ENCODE measurements at regions not wholly inside any gene's neighbourhood (a gene's known extent, or its start where the extent isn't known, plus 50 kb on each side); places are given as distances from the start of the nearest gene placed in this dataset.

- TF ChIP-seq ATF3 (CRISPR knock-in tag; conservative IDR thresholded peaks at IDR 0.05) (no peak), TP53 (CRISPR knock-in tag; IDR thresholded peaks at IDR 0.05) (no peak), ZNF671 (CRISPR knock-in tag; IDR thresholded peaks at IDR 0.05) (no peak), ZBTB43 (CRISPR knock-in tag; IDR thresholded peaks at IDR 0.05) (no peak)
Measured at GRCh38 chr5:167205881-167206280, 1085.6 kb upstream of the WWC1 start (continued).

GRCh38 chr5:167207081-167207480 is 1084.4 kb upstream of the WWC1 start:
- Mint-ChIP-seq H3K36me3 (no peaks in the 10 kb centered on the region), H3K27ac (no peak overlapping the region), H3K27me3 (ENCODE audit: low read depth) (no peaks in the 10 kb centered on the region), H3K9me3 (peaks cover 11% of the 10 kb centered on the region), H3K4me1 (peaks cover 6% of the 10 kb centered on the region), H3K4me3 (no peak overlapping the region)
- ATAC-seq: no peak
- DNase-seq (ENCODE audit: low spot score): no peak
- ChIA-PET POLR2A (no interaction called here), CTCF (no interaction called here)
- TF ChIP-seq CDX4 (CRISPR knock-in tag; IDR thresholded peaks at IDR 0.05; ENCODE audit: borderline replicate concordance) (no peak), TP53 (CRISPR knock-in tag; IDR thresholded peaks at IDR 0.05) (no peak), HMGA2 (CRISPR knock-in tag; IDR thresholded peaks at IDR 0.05) (no peak)

GRCh38 chr5:167208911-167209310 is 1082.5 kb upstream of the WWC1 start:
- Mint-ChIP-seq H3K4me1 (peaks cover 6% of the 10 kb centered on the region), H3K4me3 (no peak overlapping the region), H3K9me3 (peaks cover 11% of the 10 kb centered on the region), H3K36me3 (no peaks in the 10 kb centered on the region), H3K27ac (no peak overlapping the region), H3K27me3 (ENCODE audit: low read depth) (no peaks in the 10 kb centered on the region)
- CTCF ChIA-PET: no interaction called here
- TF ChIP-seq ZNF671 (CRISPR knock-in tag; IDR thresholded peaks at IDR 0.05) (no peak), ATF2 (CRISPR knock-in tag; IDR thresholded peaks at IDR 0.05; ENCODE audit: borderline replicate concordance, low read depth) (no peak), NR3C1 (CRISPR knock-in tag; conservative IDR thresholded peaks at IDR 0.05; ENCODE audit: low read depth) (no peak), TEAD4 (CRISPR knock-in tag; IDR thresholded peaks at IDR 0.05) (no peak), ATF3 (CRISPR knock-in tag; conservative IDR thresholded peaks at IDR 0.05) (no peak), JAZF1 (CRISPR knock-in tag; IDR thresholded peaks at IDR 0.05) (no peak), ETV6 (CRISPR knock-in tag; IDR thresholded peaks at IDR 0.05) (no peak), GRHL2 (CRISPR knock-in tag; IDR thresholded peaks at IDR 0.05; ENCODE audit: insufficient replicate concordance, severe bottlenecking) (no peak), E2F1 (CRISPR knock-in tag; IDR thresholded peaks at IDR 0.05) (no peak), ZNF121 (CRISPR knock-in tag; IDR thresholded peaks at IDR 0.05) (no peak), SMAD4 (CRISPR knock-in tag; IDR thresholded peaks at IDR 0.05) (no peak), ZNF317 (CRISPR knock-in tag; IDR thresholded peaks at IDR 0.05; ENCODE audit: borderline replicate concordance, low read depth) (no peak), USF2 (CRISPR knock-in tag; IDR thresholded peaks at IDR 0.05) (no peak), TCF7 (CRISPR knock-in tag; IDR thresholded peaks at IDR 0.05; ENCODE audit: low read depth) (no peak), SMAD3 (CRISPR knock-in tag; IDR thresholded peaks at IDR 0.05; ENCODE audit: borderline replicate concordance) (no peak), TEAD1 (CRISPR knock-in tag; IDR thresholded peaks at IDR 0.05) (no peak), ZNF232 (CRISPR knock-in tag; IDR thresholded peaks at IDR 0.05) (no peak), KAT7 (CRISPR knock-in tag; IDR thresholded peaks at IDR 0.05; ENCODE audit: borderline replicate concordance) (no peak), GTF2I (CRISPR knock-in tag; conservative IDR thresholded peaks at IDR 0.05) (no peak), IRF2 (CRISPR knock-in tag; IDR thresholded peaks at IDR 0.05; ENCODE audit: borderline replicate concordance, low read depth) (no peak)
- POLR2A ChIA-PET: no interaction called here
- DNase-seq (ENCODE audit: low spot score) (no peak), ATAC-seq (no peak)
